ENCODE measurements at regions not wholly inside any gene's neighbourhood (a gene's known extent, or its start where the extent isn't known, plus 50 kb on each side); places are given as distances from the start of the nearest gene placed in this dataset.

DNA sequence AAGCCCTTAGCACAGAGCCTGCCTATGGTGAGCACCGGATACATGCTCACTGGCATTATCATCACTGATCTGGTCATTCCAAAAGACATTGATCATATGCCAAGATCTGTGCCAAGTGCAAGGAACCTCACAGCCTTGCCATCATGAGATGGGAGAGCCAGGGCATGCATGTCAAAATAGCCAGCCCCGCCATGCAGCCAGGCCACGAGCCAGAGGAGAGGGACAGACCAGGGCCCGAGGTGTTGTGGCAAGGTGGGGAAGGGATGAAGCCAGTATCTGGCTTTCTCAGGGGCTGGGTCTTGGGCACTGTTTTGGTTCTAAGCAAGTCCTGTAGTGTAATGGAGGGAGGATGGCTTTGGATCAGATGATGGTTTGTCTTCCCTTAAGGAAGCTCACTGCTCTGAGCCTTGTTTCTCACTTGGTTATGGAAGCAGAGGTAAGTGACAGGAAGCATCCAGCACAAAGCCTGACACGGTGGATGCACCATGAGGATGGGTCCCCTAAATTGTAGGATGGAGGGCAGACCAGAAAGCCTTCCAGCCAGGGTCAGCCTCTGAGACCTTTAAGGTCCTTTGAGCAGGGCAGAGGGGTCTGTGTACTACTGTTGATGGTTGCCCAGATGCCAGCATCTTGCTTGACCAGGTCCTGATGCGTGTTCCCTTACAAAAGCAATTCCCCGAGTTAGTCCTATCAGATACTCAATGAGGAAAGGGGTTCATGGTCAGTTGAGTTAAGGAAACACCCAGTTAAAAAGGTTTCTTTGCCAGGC lies 247.7 kb upstream of the TLE3 start:
- no peaks in the 10 kb centered on the region for H3K36me3 ChIP-seq
- H3K27ac ChIP-seq: no peak overlapping the region
- no peak for TF ChIP-seq POLR2A (IDR thresholded peaks at IDR 0.05)
- TF ChIP-seq POLR2AphosphoS5 (IDR thresholded peaks at IDR 0.05; ENCODE audit: insufficient read depth in 1 of 2, low read depth in 1 of 2): no peak
- TF ChIP-seq, protein P1, sequence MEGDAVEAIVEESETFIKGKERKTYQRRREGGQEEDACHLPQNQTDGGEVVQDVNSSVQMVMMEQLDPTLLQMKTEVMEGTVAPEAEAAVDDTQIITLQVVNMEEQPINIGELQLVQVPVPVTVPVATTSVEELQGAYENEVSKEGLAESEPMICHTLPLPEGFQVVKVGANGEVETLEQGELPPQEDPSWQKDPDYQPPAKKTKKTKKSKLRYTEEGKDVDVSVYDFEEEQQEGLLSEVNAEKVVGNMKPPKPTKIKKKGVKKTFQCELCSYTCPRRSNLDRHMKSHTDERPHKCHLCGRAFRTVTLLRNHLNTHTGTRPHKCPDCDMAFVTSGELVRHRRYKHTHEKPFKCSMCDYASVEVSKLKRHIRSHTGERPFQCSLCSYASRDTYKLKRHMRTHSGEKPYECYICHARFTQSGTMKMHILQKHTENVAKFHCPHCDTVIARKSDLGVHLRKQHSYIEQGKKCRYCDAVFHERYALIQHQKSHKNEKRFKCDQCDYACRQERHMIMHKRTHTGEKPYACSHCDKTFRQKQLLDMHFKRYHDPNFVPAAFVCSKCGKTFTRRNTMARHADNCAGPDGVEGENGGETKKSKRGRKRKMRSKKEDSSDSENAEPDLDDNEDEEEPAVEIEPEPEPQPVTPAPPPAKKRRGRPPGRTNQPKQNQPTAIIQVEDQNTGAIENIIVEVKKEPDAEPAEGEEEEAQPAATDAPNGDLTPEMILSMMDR (IDR thresholded peaks at IDR 0.05): no peak
- H3K4me1 ChIP-seq: peaks cover 18% of the 10 kb centered on the region
- no peak overlapping the region for H3K4me3 ChIP-seq
- H3K9me3 ChIP-seq: no peaks in the 10 kb centered on the region
- no peaks in the 10 kb centered on the region for H3K27me3 ChIP-seq
- intact Hi-C loops (cut with DNase I): no loop called here
- DNase-seq (ENCODE audit: extremely low spot score in 2 of 2): peak; percentile 46 to 49

DNA sequence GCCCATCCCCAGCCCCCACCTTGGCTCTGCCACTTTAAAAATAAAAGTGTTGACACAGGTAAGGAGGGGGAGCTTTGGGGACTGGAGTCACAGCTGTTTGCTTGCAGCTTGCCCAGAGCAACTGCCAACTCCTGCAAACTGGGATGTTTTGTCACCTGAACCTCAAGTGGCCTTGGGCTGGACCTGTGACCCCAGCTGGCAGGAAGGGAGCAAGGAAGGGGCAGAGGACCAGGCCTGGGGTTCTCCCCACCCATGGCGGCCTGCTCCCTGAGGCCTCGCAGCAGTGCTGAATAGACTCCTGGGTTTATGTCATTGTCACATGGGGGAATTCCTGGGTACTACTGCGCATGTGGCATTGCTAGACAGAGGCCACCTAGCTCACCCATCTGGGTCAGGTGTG lies 246.9 kb upstream of the TLE3 start:
- no peaks in the 10 kb centered on the region for H3K9me3 ChIP-seq
- no peaks in the 10 kb centered on the region for H3K27me3 ChIP-seq
- DNase-seq (ENCODE audit: extremely low spot score in 2 of 2): peak; percentile 70 to 74
- peaks cover 25% of the 10 kb centered on the region for H3K4me1 ChIP-seq
- intact Hi-C loops (cut with DNase I): no loop called here
- no peaks in the 10 kb centered on the region for H3K36me3 ChIP-seq
- no peak overlapping the region for H3K4me3 ChIP-seq
- TF ChIP-seq, protein P1 (IDR thresholded peaks at IDR 0.05): no peak
- TF ChIP-seq POLR2A (IDR thresholded peaks at IDR 0.05) (no peak), POLR2AphosphoS5 (IDR thresholded peaks at IDR 0.05; ENCODE audit: insufficient read depth in 1 of 2, low read depth in 1 of 2) (no peak)
- H3K27ac ChIP-seq: no peak overlapping the region

DNA sequence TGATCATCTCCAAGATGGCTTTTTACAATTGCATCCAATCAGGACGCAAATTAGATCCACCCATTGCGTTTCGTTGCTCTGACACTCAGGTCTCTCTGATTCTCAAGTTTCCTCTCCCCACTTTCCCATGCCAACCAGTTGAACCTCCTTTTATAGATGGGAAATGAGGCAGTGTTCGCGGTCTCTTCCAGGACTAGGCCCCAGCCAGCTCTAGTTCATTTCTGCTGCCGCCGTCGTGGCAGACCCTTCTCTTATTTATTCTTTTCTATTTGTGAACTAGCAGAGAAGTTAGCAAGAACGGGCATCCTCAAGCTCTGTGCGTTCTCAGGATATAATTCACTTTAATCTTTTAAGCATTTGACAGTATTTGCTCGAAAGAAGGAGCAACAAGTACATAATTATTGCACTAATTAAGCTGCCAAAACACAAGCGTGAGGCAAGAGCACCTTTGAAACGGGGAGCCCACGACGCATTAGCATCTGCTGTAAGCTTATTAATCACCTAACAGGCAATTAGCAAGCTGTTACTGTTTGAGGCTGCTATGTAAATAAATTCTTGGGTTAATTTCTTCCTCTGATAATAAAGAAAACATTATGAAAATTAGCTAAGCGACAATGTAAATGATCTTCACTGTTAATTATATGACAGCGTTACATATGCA lies 246.4 kb upstream of the TLE3 start:
- DNase-seq (ENCODE audit: extremely low spot score in 2 of 2): peak; percentile 46 to 54

DNA sequence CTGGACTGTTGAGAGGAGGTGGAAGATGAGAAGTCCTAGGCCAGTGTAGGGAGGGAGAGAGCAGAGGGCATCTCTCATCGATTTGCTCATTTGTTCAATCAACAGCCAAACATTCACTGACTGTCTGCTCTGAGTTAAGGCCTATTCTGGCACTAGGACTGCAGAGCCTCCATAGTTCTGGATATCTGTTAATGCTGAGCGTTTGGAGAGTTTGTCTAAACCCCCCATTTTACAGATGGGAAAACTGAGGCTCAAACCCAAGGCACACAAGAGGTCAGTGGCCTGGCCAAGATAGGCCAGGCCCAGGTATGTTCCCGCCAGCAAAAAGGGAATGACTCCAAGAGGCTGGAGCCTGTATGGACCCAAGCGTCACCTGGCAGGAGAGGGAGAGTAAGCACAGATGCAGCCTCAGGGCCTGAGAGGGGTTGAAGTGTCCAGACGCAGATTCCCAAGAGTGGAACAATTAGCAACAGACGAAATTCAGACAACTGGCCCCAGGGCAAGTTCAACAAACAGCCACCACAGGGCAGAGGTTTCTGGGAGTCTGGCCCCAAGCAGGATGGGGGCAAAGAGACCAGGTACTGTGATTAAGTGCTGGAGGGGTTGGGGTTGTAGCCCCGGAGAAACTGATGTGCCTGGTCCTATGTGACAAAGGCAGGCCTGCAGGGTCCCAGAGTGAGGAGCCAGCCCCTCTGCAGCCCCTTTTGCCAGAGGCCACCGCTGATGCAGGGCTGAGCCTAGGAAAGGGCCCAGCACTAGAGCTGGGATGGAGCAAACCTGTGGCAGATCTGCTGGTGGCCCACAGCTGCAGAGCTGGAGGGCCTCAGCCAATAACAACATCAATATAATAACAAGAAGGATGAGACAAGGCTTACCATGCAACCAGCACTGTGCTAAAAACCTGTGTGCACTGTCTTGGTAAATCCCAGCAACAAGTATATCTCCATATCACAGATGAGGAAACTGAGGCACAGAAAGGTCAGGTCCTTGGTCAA lies 245.1 kb upstream of the TLE3 start:
- Histone ChIP-seq H3K36me3 (no peaks in the 10 kb centered on the region), H3K27me3 (no peaks in the 10 kb centered on the region), H3K4me1 (peaks cover 13% of the 10 kb centered on the region), H3K27ac (no peak overlapping the region), H3K4me3 (no peak overlapping the region), H3K9me3 (no peaks in the 10 kb centered on the region)
- TF ChIP-seq POLR2A (IDR thresholded peaks at IDR 0.05) (no peak), POLR2AphosphoS5 (IDR thresholded peaks at IDR 0.05; ENCODE audit: insufficient read depth in 1 of 2, low read depth in 1 of 2) (no peak)
- TF ChIP-seq, protein P1 (IDR thresholded peaks at IDR 0.05): no peak
- DNase-seq (ENCODE audit: extremely low spot score in 2 of 2): peak; percentile 70 to 81
- intact Hi-C loops (cut with DNase I): no loop called here

More for the DNA sequence above, 246.4 kb upstream of the TLE3 start:
- no peak overlapping the region for H3K4me3 ChIP-seq
- no peaks in the 10 kb centered on the region for H3K27me3 ChIP-seq
- intact Hi-C loops (cut with DNase I): no loop called here
- H3K4me1 ChIP-seq: peaks cover 20% of the 10 kb centered on the region
- no peaks in the 10 kb centered on the region for H3K9me3 ChIP-seq
- no peaks in the 10 kb centered on the region for H3K36me3 ChIP-seq
- H3K27ac ChIP-seq: no peak overlapping the region
- no peak for TF ChIP-seq POLR2AphosphoS5 (IDR thresholded peaks at IDR 0.05; ENCODE audit: insufficient read depth in 1 of 2, low read depth in 1 of 2)
- TF ChIP-seq POLR2A (IDR thresholded peaks at IDR 0.05): no peak
- TF ChIP-seq, protein P1 (IDR thresholded peaks at IDR 0.05): no peak
